ENCODE measurements at regions not wholly inside any gene's neighbourhood (a gene's known extent, or its start where the extent isn't known, plus 50 kb on each side); places are given as distances from the start of the nearest gene placed in this dataset.

- no peaks in the 10 kb centered on the region for H3K79me2 ChIP-seq
- TF ChIP-seq, protein P1, sequence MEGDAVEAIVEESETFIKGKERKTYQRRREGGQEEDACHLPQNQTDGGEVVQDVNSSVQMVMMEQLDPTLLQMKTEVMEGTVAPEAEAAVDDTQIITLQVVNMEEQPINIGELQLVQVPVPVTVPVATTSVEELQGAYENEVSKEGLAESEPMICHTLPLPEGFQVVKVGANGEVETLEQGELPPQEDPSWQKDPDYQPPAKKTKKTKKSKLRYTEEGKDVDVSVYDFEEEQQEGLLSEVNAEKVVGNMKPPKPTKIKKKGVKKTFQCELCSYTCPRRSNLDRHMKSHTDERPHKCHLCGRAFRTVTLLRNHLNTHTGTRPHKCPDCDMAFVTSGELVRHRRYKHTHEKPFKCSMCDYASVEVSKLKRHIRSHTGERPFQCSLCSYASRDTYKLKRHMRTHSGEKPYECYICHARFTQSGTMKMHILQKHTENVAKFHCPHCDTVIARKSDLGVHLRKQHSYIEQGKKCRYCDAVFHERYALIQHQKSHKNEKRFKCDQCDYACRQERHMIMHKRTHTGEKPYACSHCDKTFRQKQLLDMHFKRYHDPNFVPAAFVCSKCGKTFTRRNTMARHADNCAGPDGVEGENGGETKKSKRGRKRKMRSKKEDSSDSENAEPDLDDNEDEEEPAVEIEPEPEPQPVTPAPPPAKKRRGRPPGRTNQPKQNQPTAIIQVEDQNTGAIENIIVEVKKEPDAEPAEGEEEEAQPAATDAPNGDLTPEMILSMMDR (IDR thresholded peaks at IDR 0.05): no peak
- H3K9me3 ChIP-seq (ENCODE audit: control insufficient read depth, low read length): no peaks in the 10 kb centered on the region
- H3K4me3 ChIP-seq (ENCODE audit: low read depth, low read length): no peak overlapping the region
- no peaks in the 10 kb centered on the region for H3K27me3 ChIP-seq (ENCODE audit: control insufficient read depth, insufficient read depth, low read length)
- H2AFZ ChIP-seq: no peak overlapping the region
- H3K27ac ChIP-seq: no peak overlapping the region
- no peak overlapping the region for H3K9ac ChIP-seq
- H3K4me1 ChIP-seq: no peaks in the 10 kb centered on the region
- no peaks in the 10 kb centered on the region for H3K36me3 ChIP-seq (ENCODE audit: control insufficient read depth, insufficient read depth, low read length)
- no peak overlapping the region for H3K4me2 ChIP-seq (ENCODE audit: low read length)
Observed at GRCh38 chr13:91106565-91106964, 240.9 kb upstream of the MIR17HG start.

- Histone ChIP-seq H3K27me3 (ENCODE audit: control insufficient read depth, insufficient read depth, low read length) (no peaks in the 10 kb centered on the region), H3K9ac (no peak overlapping the region), H3K4me3 (ENCODE audit: low read depth, low read length) (no peak overlapping the region), H3K27ac (no peak overlapping the region), H3K9me3 (ENCODE audit: control insufficient read depth, low read length) (no peaks in the 10 kb centered on the region), H3K4me2 (ENCODE audit: low read length) (no peak overlapping the region), H2AFZ (no peak overlapping the region), H3K4me1 (no peaks in the 10 kb centered on the region), H3K79me2 (no peaks in the 10 kb centered on the region), H3K36me3 (ENCODE audit: control insufficient read depth, insufficient read depth, low read length) (no peaks in the 10 kb centered on the region)
- TF ChIP-seq, protein P1 (IDR thresholded peaks at IDR 0.05): no peak
Observed at GRCh38 chr13:91108315-91108714, 239.2 kb upstream of the MIR17HG start.

- no peak overlapping the region for H3K4me2 ChIP-seq (ENCODE audit: low read length)
- H3K27ac ChIP-seq: no peak overlapping the region
- no peaks in the 10 kb centered on the region for H3K79me2 ChIP-seq
- no peak overlapping the region for H3K4me3 ChIP-seq (ENCODE audit: low read depth, low read length)
- H3K36me3 ChIP-seq (ENCODE audit: control insufficient read depth, insufficient read depth, low read length): no peaks in the 10 kb centered on the region
- TF ChIP-seq, protein P1 (IDR thresholded peaks at IDR 0.05): no peak
- no peaks in the 10 kb centered on the region for H3K4me1 ChIP-seq
- H3K9ac ChIP-seq: no peak overlapping the region
- H2AFZ ChIP-seq: no peak overlapping the region
- no peaks in the 10 kb centered on the region for H3K27me3 ChIP-seq (ENCODE audit: control insufficient read depth, insufficient read depth, low read length)
- H3K9me3 ChIP-seq (ENCODE audit: control insufficient read depth, low read length): no peaks in the 10 kb centered on the region
Observed at GRCh38 chr13:91111476-91112200, 235.8 kb upstream of the MIR17HG start.

- no peaks in the 10 kb centered on the region for H3K9me3 ChIP-seq (ENCODE audit: control insufficient read depth, low read length)
- H3K4me2 ChIP-seq (ENCODE audit: low read length): no peak overlapping the region
- no peaks in the 10 kb centered on the region for H3K36me3 ChIP-seq (ENCODE audit: control insufficient read depth, insufficient read depth, low read length)
- H3K4me1 ChIP-seq: no peaks in the 10 kb centered on the region
- no peaks in the 10 kb centered on the region for H3K79me2 ChIP-seq
- H2AFZ ChIP-seq: no peak overlapping the region
- H3K4me3 ChIP-seq (ENCODE audit: low read depth, low read length): no peak overlapping the region
- H3K27me3 ChIP-seq (ENCODE audit: control insufficient read depth, insufficient read depth, low read length): no peaks in the 10 kb centered on the region
- TF ChIP-seq, protein P1 (IDR thresholded peaks at IDR 0.05): no peak
- no peak overlapping the region for H3K27ac ChIP-seq
- H3K9ac ChIP-seq: no peak overlapping the region
Observed at GRCh38 chr13:91112201-91112923, 235.1 kb upstream of the MIR17HG start.

Data from parathyroid adenoma (tissue), 2 donors.